ENCODE measurements at regions not wholly inside any gene's neighbourhood (a gene's known extent, or its start where the extent isn't known, plus 50 kb on each side); places are given as distances from the start of the nearest gene placed in this dataset.

- no peaks in the 10 kb centered on the region; the same call in none of the 2 replicates for H3K27me3 ChIP-seq (ENCODE audit: control insufficient read depth, insufficient read depth, low read length)
- ChIA-PET CTCF (no interaction called here), POLR2A (no interaction called here)
- no peaks in the 10 kb centered on the region for H3K9me3 ChIP-seq (ENCODE audit: control insufficient read depth, insufficient read depth, low read depth, low read length)
- H3K27ac ChIP-seq (ENCODE audit: low read length): no peak overlapping the region
- TF ChIP-seq SIN3A (IDR thresholded peaks at IDR 0.05; ENCODE audit: borderline replicate concordance, insufficient read depth, low read depth, low read length) (no peak), TCF7L2 (IDR thresholded peaks at IDR 0.05; ENCODE audit: low read depth, low read length) (no peak), POLR2AphosphoS5 (IDR thresholded peaks at IDR 0.05; ENCODE audit: low read depth, low read length) (no peak)
- TF ChIP-seq, protein P1, sequence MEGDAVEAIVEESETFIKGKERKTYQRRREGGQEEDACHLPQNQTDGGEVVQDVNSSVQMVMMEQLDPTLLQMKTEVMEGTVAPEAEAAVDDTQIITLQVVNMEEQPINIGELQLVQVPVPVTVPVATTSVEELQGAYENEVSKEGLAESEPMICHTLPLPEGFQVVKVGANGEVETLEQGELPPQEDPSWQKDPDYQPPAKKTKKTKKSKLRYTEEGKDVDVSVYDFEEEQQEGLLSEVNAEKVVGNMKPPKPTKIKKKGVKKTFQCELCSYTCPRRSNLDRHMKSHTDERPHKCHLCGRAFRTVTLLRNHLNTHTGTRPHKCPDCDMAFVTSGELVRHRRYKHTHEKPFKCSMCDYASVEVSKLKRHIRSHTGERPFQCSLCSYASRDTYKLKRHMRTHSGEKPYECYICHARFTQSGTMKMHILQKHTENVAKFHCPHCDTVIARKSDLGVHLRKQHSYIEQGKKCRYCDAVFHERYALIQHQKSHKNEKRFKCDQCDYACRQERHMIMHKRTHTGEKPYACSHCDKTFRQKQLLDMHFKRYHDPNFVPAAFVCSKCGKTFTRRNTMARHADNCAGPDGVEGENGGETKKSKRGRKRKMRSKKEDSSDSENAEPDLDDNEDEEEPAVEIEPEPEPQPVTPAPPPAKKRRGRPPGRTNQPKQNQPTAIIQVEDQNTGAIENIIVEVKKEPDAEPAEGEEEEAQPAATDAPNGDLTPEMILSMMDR (IDR thresholded peaks at IDR 0.05): no peak
- TF ChIP-seq, protein P2, sequence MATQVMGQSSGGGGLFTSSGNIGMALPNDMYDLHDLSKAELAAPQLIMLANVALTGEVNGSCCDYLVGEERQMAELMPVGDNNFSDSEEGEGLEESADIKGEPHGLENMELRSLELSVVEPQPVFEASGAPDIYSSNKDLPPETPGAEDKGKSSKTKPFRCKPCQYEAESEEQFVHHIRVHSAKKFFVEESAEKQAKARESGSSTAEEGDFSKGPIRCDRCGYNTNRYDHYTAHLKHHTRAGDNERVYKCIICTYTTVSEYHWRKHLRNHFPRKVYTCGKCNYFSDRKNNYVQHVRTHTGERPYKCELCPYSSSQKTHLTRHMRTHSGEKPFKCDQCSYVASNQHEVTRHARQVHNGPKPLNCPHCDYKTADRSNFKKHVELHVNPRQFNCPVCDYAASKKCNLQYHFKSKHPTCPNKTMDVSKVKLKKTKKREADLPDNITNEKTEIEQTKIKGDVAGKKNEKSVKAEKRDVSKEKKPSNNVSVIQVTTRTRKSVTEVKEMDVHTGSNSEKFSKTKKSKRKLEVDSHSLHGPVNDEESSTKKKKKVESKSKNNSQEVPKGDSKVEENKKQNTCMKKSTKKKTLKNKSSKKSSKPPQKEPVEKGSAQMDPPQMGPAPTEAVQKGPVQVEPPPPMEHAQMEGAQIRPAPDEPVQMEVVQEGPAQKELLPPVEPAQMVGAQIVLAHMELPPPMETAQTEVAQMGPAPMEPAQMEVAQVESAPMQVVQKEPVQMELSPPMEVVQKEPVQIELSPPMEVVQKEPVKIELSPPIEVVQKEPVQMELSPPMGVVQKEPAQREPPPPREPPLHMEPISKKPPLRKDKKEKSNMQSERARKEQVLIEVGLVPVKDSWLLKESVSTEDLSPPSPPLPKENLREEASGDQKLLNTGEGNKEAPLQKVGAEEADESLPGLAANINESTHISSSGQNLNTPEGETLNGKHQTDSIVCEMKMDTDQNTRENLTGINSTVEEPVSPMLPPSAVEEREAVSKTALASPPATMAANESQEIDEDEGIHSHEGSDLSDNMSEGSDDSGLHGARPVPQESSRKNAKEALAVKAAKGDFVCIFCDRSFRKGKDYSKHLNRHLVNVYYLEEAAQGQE (IDR thresholded peaks at IDR 0.05; ENCODE audit: insufficient read depth in 1 of 2, low read depth in 2 of 2, low read length in 1 of 2): no peak
- no peak for ATAC-seq
- no peaks in the 10 kb centered on the region for H3K36me3 ChIP-seq (ENCODE audit: control insufficient read depth, insufficient read depth, low read length)
- in situ Hi-C loops (cut with HindIII; ENCODE audit: low pct_unique_long_range_greater_than_20kb, low sequenced_read_pairs): no loop called here
- no TSS peak for BruUV-seq (replicated peaks)
- intact Hi-C loops (cut with micrococcal nuclease; ENCODE audit: unreplicated experiment): loop anchor here (10.0 kb wide), 1 partner anchor 174 kb away; no protein-coding TSS in a partner anchor
- no peaks in the 10 kb centered on the region for H3K4me1 ChIP-seq (ENCODE audit: control insufficient read depth, insufficient read depth, low read length)
- H3K4me3 ChIP-seq (ENCODE audit: low read depth in 2 of 2, low read length in 2 of 2): no peak overlapping the region
- DNase-seq (ENCODE audit: low read depth, low spot score): no peak
Observed at GRCh38 chr2:126978333-126978732, 79.6 kb downstream of the TEX51 start.

DNA sequence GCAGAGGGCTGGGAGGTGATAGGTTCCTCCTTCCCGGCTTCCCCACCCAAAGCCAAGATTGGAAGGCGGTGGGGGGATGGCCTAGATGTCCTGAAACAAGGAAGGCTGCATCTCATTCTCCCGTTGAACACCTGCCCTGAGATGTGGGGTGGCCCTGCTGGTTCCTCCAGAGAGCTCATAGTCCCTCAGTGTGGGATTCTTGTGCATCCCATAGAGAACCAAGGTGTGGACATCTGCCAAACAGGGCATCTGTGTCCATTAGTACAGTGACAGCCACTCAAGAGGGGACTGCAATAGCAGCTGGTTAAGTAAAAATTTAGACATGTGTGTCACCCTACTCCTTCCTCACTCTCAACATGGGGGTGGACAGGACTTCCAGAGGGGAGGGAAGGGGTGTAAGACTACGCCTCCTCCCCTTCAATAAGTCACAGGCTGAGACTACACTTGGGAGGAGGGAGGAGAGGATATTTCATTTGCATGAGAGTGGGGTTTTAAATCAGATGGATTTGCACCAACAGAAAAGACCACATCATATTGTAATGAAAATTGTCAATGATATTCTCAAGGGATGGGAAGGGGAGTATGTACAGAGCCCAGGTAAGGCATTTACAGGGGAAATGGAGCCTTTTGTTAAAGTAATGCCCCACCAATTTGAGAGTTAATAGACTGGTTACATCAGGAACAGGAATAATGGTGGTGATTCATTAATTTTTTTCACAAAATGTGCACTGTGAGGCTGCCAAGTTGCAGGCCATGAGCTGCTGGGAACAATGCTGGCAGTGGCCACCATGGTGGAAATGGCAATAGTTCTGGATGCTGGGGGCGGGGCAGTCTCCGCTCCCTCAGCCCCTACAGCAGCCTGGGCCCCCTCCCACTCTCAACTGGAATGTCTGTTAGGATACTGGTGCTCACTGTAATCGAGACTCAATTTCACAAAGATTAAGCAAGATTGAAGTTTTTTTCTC, 80.6 kb downstream of the TEX51 start:
- BruUV-seq (replicated peaks): no TSS peak
- in situ Hi-C loops (cut with HindIII; ENCODE audit: low pct_unique_long_range_greater_than_20kb, low sequenced_read_pairs): no loop called here
- no peak for ATAC-seq
- Histone ChIP-seq H3K27ac (ENCODE audit: low read length) (no peak overlapping the region), H3K27me3 (ENCODE audit: control insufficient read depth, insufficient read depth, low read length) (no peaks in the 10 kb centered on the region; the same call in none of the 2 replicates), H3K36me3 (ENCODE audit: control insufficient read depth, insufficient read depth, low read length) (no peaks in the 10 kb centered on the region), H3K9me3 (ENCODE audit: control insufficient read depth, insufficient read depth, low read depth, low read length) (no peaks in the 10 kb centered on the region), H3K4me3 (ENCODE audit: low read depth in 2 of 2, low read length in 2 of 2) (no peak overlapping the region), H3K4me1 (ENCODE audit: control insufficient read depth, insufficient read depth, low read length) (no peaks in the 10 kb centered on the region)
- intact Hi-C loops (cut with micrococcal nuclease; ENCODE audit: unreplicated experiment): loop anchor here (10.0 kb wide), 1 partner anchor 175 kb away; no protein-coding TSS in a partner anchor
- no peak for DNase-seq (ENCODE audit: low read depth, low spot score)
- ChIA-PET POLR2A (no interaction called here), CTCF (no interaction called here)
- TF ChIP-seq TCF7L2 (IDR thresholded peaks at IDR 0.05; ENCODE audit: low read depth, low read length) (no peak), POLR2AphosphoS5 (IDR thresholded peaks at IDR 0.05; ENCODE audit: low read depth, low read length) (no peak), SIN3A (IDR thresholded peaks at IDR 0.05; ENCODE audit: borderline replicate concordance, insufficient read depth, low read depth, low read length) (no peak)
- TF ChIP-seq, protein P1 (IDR thresholded peaks at IDR 0.05): no peak
- TF ChIP-seq, protein P2 (IDR thresholded peaks at IDR 0.05; ENCODE audit: insufficient read depth in 1 of 2, low read depth in 2 of 2, low read length in 1 of 2): no peak
